Kidney epithelial cell (primary cell): ENCODE measurements at regions not wholly inside any gene's neighbourhood (a gene's known extent, or its start where the extent isn't known, plus 50 kb on each side); places are given as distances from the start of the nearest gene placed in this dataset.

Experiments
- DNase-seq: peaks from one replicate; pipeline ENCODE4 v3.0.0-alpha.2; 2010; ENCODE audit warnings: low read depth
- H3K27me3 ChIP-seq: 2 replicates; pipeline ENCODE4 v1.6.0; 2011; ENCODE audit warnings: low read length; ENCODE audit not compliant: control insufficient read depth, insufficient read depth
- H3K36me3 ChIP-seq: 2 replicates; pipeline ENCODE4 v1.5.1; 2011; ENCODE audit warnings: low read length; ENCODE audit not compliant: control insufficient read depth, insufficient read depth
- H3K4me3 ChIP-seq: 2 replicates; pipeline ENCODE4 v1.5.1; 2011; ENCODE audit warnings: low read depth, mild to moderate bottlenecking, control low read depth, low read length
- TF ChIP-seq, protein P1 (sequence below): IDR thresholded peaks from 2 replicates; pipeline ENCODE4 v1.5.1; 2011; ENCODE audit warnings: mild to moderate bottlenecking, moderate library complexity, low read length, control low read depth, inconsistent platforms; ENCODE audit not compliant: insufficient read depth, poor library complexity, severe bottlenecking

DNA sequence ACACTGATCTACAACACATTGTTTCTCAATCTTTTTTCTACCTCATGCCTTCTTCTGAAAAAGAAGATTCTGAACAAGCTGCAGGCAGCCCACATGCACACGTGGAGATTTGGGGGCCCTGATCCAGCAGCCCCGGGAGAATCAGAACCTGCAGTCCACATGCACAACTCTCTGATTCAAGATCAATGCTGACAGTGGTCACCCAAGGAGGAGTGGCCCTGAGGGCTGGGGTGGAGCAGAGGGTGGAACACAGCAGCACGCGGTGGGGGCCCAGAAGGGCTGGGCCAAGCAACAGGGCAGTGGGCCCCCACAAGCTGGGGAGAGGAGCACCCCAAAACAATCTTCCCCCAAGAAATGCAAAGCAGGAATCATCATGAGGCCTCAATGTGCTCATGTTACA lies 202.1 kb upstream of the NSMCE3 start:
- DNase-seq: no peak
- TF ChIP-seq, protein P1, sequence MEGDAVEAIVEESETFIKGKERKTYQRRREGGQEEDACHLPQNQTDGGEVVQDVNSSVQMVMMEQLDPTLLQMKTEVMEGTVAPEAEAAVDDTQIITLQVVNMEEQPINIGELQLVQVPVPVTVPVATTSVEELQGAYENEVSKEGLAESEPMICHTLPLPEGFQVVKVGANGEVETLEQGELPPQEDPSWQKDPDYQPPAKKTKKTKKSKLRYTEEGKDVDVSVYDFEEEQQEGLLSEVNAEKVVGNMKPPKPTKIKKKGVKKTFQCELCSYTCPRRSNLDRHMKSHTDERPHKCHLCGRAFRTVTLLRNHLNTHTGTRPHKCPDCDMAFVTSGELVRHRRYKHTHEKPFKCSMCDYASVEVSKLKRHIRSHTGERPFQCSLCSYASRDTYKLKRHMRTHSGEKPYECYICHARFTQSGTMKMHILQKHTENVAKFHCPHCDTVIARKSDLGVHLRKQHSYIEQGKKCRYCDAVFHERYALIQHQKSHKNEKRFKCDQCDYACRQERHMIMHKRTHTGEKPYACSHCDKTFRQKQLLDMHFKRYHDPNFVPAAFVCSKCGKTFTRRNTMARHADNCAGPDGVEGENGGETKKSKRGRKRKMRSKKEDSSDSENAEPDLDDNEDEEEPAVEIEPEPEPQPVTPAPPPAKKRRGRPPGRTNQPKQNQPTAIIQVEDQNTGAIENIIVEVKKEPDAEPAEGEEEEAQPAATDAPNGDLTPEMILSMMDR: no peak
- Histone ChIP-seq H3K36me3 (no peaks in the 10 kb centered on the region), H3K4me3 (no peak overlapping the region), H3K27me3 (no peaks in the 10 kb centered on the region)

DNA sequence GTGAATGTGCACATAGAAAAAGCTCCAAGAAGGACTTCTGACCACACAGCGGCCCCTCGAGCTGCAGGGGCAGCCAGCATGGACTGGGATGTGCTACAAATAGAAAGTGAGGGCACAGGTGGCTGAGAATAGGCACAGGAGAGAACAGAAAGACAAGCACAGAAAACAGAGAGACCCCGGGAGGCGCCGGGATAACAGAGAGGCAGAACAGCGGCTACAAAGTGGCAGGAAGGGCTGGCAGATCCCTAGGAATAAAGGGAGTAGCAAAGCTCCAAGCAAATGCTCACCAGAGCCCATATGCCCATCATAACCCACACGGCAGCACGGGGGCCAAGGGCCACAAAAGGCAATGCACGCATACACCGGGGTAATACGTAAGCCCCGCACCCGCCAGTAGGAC lies 201.7 kb upstream of the NSMCE3 start:
- no peak for DNase-seq
- H3K36me3 ChIP-seq: no peaks in the 10 kb centered on the region
- H3K27me3 ChIP-seq: no peaks in the 10 kb centered on the region

DNA sequence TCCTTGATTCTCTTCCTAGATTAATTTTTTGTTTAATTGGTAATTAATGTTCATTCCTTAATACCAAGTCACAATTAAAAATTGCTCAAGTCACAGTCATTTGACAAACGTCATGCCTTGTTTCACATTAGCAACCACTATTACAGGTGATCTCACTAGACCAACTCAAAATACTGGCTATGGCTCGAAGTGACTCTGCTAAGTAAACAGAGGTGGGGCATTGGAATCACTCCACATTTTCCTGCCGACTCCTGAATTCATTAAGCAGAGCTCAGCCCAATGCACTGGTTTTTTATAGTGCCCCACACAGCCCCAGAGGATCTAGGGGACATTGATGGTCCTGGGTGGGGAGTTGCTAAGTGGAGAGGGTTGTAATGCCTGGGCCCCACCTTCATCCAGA lies 201.2 kb upstream of the NSMCE3 start:
- DNase-seq: peak; percentile 31
- TF ChIP-seq, protein P1: no peak
- Histone ChIP-seq H3K4me3 (no peak overlapping the region), H3K27me3 (no peaks in the 10 kb centered on the region), H3K36me3 (no peaks in the 10 kb centered on the region)

More for the DNA sequence above, 201.7 kb upstream of the NSMCE3 start:
- TF ChIP-seq, protein P1: no peak
- H3K4me3 ChIP-seq: no peak overlapping the region

DNA sequence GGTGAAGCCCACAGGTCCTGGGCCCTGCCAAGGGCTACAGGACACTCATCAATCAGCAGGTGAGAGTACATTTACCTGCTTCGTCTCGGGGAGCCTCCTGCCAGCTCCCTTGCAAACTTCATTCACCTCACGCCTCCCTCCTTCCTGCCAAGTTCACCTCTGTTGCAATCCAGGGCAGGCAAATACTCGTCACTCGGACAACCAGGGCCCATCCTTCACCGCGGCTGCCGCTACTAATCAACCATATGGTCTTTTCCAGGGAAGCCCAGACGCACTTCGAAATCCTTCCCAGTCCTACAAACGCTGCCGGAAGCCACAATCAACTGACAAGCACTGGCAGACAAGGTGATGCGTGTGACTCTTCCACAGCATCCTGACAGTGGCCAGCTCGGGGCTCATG lies 200.7 kb upstream of the NSMCE3 start:
- DNase-seq: no peak
- TF ChIP-seq, protein P1: no peak

DNA sequence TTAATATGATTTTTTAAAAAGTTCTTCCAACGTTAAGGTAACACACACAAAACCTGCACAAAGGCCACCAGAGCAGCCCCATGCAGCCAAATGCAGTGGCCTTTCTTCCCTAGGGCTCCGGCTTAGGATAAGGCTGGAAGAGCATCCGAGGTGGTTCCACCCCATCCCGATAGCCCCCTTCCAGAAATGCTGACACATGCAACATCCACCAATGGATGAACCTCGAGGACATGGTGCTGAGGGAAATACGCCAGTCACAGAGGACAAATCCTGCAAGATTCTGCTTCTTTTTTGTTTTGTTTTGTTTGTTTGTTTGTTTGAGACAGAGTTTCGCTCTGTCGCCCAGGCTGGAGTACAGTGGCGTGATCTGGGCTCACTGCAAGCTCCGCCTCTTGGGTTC lies 199.3 kb upstream of the NSMCE3 start:
- H3K36me3 ChIP-seq: no peaks in the 10 kb centered on the region
- DNase-seq: no peak
- no peaks in the 10 kb centered on the region for H3K27me3 ChIP-seq
- H3K4me3 ChIP-seq: no peak overlapping the region
- TF ChIP-seq, protein P1: no peak

More for the DNA sequence above, 200.7 kb upstream of the NSMCE3 start:
- H3K27me3 ChIP-seq: no peaks in the 10 kb centered on the region
- H3K4me3 ChIP-seq: no peak overlapping the region
- no peaks in the 10 kb centered on the region for H3K36me3 ChIP-seq

DNA sequence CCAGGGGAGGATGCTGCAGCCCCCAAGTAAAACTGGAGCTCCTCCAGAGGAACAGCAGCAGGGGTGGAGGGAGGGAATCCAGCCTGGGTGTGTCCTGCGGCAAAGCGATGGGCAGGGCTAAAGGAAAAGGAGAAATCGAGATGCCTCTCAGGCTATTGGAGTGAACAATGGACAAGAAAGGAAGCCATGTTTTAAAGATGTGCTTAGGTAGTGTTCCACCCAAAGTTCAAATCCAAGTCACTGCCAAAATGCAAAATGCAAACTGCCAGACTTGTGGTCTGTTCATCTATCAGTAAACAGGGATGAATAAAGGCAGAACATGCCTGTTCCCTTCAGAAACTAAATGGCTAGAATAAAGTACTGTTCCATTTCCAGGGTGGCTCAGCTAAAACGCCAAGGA lies 197.5 kb upstream of the NSMCE3 start:
- no peak for DNase-seq
- TF ChIP-seq, protein P1: no peak
- Histone ChIP-seq H3K4me3 (no peak overlapping the region), H3K36me3 (no peaks in the 10 kb centered on the region), H3K27me3 (no peaks in the 10 kb centered on the region)
